ENCODE measurements at regions not wholly inside any gene's neighbourhood (a gene's known extent, or its start where the extent isn't known, plus 50 kb on each side); places are given as distances from the start of the nearest gene placed in this dataset.

GRCh38 chr2:9065901-9066300, 62.4 kb upstream of the MBOAT2 start:
- no peaks in the 10 kb centered on the region for H3K27me3 ChIP-seq
- WGBS, 2 donors: 83 to 93% methylated on average over 1 of the region's 1 CpG
- no peak for DNase-seq
- intact Hi-C loops (cut with DNase I; ENCODE audit: low total_unique reads): no loop called here
- no peak overlapping the region for H3K27ac ChIP-seq
- H3K4me3 ChIP-seq: no peak overlapping the region
- no peaks in the 10 kb centered on the region for H3K9me3 ChIP-seq
- H3K36me3 ChIP-seq (ENCODE audit: low read depth, missing control alignments): no peaks in the 10 kb centered on the region
- TF ChIP-seq CTCF (IDR thresholded peaks at IDR 0.05) (no peak), POLR2A (IDR thresholded peaks at IDR 0.05) (no peak)
- H3K4me1 ChIP-seq: no peaks in the 10 kb centered on the region

- intact Hi-C loops (cut with DNase I; ENCODE audit: low total_unique reads): no loop called here
- H3K9me3 ChIP-seq: no peaks in the 10 kb centered on the region
- H3K4me3 ChIP-seq: no peak overlapping the region
- H3K27ac ChIP-seq: no peak overlapping the region
- TF ChIP-seq POLR2A (IDR thresholded peaks at IDR 0.05) (no peak), CTCF (IDR thresholded peaks at IDR 0.05) (no peak)
- no peaks in the 10 kb centered on the region for H3K4me1 ChIP-seq
- DNase-seq: no peak
- WGBS, 2 donors: 45 to 62% methylated on average over 2 of the region's 2 CpGs
- H3K27me3 ChIP-seq: no peaks in the 10 kb centered on the region
- no peaks in the 10 kb centered on the region for H3K36me3 ChIP-seq (ENCODE audit: low read depth, missing control alignments)
These were observed 59.6 kb upstream of the MBOAT2 start for GRCh38 chr2:9063023-9063606.

GRCh38 chr2:9060819-9061218, 57.3 kb upstream of the MBOAT2 start:
- 85 to 93% methylated on average over 4 of the region's 4 CpGs for WGBS, 2 donors
- H3K27ac ChIP-seq: no peak overlapping the region
- no peaks in the 10 kb centered on the region for H3K9me3 ChIP-seq
- H3K27me3 ChIP-seq: no peaks in the 10 kb centered on the region
- no peak overlapping the region for H3K4me3 ChIP-seq
- intact Hi-C loops (cut with DNase I; ENCODE audit: low total_unique reads): no loop called here
- no peaks in the 10 kb centered on the region for H3K36me3 ChIP-seq (ENCODE audit: low read depth, missing control alignments)
- H3K4me1 ChIP-seq: no peaks in the 10 kb centered on the region
- DNase-seq: no peak
- TF ChIP-seq CTCF (IDR thresholded peaks at IDR 0.05) (no peak), POLR2A (IDR thresholded peaks at IDR 0.05) (no peak)

- TF ChIP-seq POLR2A (IDR thresholded peaks at IDR 0.05) (no peak), CTCF (IDR thresholded peaks at IDR 0.05) (no peak)
- Histone ChIP-seq H3K4me3 (no peak overlapping the region), H3K36me3 (ENCODE audit: low read depth, missing control alignments) (no peaks in the 10 kb centered on the region), H3K9me3 (no peaks in the 10 kb centered on the region), H3K27ac (no peak overlapping the region), H3K27me3 (no peaks in the 10 kb centered on the region), H3K4me1 (no peaks in the 10 kb centered on the region)
- no peak for DNase-seq
- whole genome bisulfite sequencing, 2 donors: 87% methylated on average over 9 of the region's 9 CpGs
- intact Hi-C loops (cut with DNase I; ENCODE audit: low total_unique reads): no loop called here
These were observed 54.7 kb upstream of the MBOAT2 start for GRCh38 chr2:9057939-9058761.

GRCh38 chr2:9055471-9055870, 52.0 kb upstream of the MBOAT2 start:
- Histone ChIP-seq H3K4me1 (no peaks in the 10 kb centered on the region), H3K36me3 (ENCODE audit: low read depth, missing control alignments) (no peaks in the 10 kb centered on the region), H3K4me3 (no peak overlapping the region), H3K27me3 (no peaks in the 10 kb centered on the region), H3K27ac (no peak overlapping the region), H3K9me3 (no peaks in the 10 kb centered on the region)
- TF ChIP-seq POLR2A (IDR thresholded peaks at IDR 0.05): no peak
- TF ChIP-seq CTCF (IDR thresholded peaks at IDR 0.05): no peak
- WGBS, 2 donors: 86 to 90% methylated on average over 4 of the region's 4 CpGs
- no peak for DNase-seq
- intact Hi-C loops (cut with DNase I; ENCODE audit: low total_unique reads): no loop called here

Measured in testis (tissue), 2 donors.